GM18870 (cell line): ENCODE measurements at regions not wholly inside any gene's neighbourhood (a gene's known extent, or its start where the extent isn't known, plus 50 kb on each side); places are given as distances from the start of the nearest gene placed in this dataset.
"Not testable (repeated sequence)": the region's sequence is repeated elsewhere in the genome, so short reads cannot be mapped to it uniquely, and the experiment has no call there.

Experiments
- ATAC-seq: cut with Tn5 transposase; IDR thresholded peaks from one replicate; pipeline ENCODE4 v1.9.1; 2021; ENCODE audit warnings: moderate library complexity; ENCODE audit not compliant: unreplicated experiment

DNA sequence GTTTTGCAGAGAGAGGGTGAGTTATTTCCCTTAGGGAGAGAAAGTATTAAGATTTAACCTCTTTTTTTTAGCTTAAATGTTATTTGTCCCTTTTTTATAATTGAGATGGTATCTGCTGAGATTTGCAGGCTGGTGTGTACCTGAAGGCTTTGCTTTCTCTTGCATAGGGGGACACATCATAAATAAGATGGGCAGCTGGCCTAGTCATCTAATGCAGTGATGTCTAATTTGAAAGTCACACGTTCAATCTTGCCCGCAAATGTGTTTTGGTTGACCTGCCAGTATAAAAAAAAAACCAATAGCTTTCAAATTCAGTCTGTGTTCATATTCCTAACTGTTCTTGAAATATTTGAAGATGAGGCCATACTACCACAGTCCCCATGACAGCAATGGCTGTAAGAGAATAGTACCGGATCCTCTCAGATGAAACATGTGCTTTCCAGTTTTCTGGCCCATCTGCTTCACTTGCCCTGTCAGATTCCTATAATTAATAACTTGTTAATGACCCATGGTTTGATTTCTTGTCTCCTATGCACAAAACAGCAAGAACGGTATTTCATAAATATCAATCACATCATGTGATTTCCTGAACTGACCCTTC is 914.2 kb downstream of the IPMK start:
- ATAC-seq, result no peak

DNA sequence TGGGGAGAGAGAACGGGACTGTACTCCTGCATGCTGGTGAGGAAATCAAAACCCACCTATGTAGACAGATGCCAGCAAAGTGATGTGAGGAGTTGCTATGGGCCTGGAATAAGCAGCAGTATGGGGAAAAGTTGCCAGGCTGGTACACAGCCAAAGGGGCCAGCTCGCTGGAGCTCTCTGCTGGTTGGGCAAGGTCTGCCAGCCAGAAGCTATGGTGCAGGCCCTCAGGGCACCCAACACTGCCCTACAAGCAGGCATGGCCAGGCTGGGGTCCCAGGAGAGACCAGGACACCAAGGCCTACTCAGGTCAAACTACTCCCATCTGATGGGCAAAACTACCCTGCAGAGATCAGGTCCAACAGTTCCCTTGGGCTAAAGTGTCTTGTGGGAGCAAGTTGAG is 916.6 kb downstream of the IPMK start:
- no peak for ATAC-seq

DNA sequence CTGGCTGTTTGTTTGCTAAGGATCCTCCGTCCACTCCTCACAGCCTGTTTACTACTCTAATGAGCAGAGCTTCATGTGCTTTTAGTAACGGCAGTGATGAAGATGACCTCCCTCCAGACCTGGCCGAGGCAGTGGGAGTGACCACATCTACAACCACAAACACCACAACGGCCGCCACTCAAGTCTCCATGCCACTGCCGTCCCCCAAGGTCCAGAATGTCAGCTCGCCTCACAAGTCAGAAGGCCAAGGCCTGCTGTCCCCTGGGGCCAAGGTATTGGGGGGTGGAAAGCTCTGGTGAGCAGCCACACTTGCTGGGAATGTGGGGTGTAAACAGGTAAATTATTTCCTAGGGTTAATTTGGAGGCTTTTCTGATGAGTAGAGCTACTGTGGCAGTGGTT is 926.4 kb downstream of the IPMK start:
- no peak for ATAC-seq

DNA sequence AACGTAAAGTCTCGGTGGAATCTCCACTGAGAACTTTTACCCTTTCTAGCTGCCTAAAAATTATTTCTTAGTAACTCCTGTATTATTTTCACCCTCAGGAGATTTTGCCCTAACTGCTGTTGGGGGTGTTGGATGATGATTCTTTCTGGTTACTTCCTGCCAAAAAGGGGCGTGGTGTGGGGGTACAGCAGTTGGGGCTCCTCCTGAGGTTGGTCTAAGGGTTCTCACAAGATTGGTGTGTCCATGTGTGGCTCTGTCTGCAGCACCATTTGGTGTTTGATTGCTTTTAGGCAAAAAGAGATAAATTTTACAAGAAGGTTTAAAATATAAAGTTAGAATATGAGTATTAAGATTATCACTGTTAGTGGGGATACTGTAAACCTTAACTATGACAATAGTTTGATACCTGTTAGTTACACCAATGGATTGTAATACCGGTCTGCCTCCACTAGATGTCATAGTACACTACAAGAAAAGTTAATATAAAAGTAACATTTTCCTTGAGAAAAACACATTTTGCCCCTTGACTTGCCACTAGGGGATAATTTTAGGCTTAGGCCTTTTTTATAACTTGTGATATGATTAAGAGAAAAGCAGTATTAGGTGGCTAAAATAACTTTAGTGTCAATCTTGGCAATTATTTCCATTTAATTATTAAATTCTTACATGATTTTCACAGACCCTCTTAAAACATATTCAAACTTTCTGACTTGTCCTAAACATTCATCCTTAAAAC is 928.7 kb downstream of the IPMK start:
- peak; percentile 68 for ATAC-seq

DNA sequence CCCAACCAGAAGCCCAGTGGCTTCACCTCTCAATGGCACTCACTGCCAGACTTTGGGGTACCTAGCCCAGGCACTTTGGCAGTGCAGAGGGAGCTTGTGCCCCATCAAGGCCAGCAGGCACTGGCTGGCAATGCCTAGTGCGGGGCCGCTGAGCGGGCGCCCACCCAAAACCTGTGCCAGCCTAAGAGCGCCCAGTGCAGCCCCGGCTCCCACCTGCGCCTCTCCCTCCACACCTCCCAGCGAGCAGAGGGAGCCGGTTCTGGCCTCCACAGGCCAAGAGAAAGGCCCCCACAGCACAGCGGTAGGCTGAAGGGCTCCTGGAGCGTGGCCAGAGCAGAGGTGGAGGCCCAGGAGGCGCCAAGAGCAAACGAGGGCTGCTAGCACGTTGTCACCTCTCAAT is 930.8 kb downstream of the IPMK start:
- no peak for ATAC-seq

DNA sequence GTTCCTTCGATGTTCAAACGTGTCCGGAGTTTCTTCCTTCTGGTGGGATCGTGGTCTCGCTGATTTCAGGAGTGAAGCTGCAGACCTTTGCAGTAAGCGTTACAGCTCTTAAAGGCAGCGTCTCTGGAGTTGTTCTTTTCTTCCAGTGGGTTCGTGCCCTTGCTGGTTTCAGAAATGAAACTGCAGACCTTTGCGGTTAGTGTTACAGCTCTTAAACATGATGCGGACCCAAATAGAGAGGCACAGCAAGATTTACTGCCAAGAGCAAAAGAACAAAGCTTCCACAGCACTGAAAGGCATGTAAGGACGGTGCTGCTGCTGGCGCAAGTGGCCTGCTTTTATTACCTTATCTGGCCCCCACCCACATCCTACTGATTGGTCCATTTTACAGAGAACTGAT is 931.4 kb downstream of the IPMK start:
- ATAC-seq, result no peak

DNA sequence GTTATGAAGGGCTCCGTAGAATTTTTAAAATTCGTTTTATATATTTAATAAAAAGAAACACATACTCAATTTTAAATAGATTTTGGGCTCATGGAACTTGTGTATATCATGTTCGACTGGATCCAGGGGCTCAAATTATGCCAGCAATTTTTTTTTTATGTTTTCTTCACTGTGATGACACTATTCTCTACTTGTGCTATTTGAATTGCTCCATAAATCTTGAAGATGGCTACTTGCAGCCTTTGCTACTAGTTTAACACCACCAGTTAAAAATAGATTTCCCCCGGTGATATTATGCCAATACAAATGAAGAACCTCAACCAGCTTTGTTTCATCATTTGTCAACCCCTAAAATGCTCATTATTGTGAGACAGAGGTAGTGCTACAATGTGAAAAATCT is 933.2 kb downstream of the IPMK start:
- no peak for ATAC-seq

DNA sequence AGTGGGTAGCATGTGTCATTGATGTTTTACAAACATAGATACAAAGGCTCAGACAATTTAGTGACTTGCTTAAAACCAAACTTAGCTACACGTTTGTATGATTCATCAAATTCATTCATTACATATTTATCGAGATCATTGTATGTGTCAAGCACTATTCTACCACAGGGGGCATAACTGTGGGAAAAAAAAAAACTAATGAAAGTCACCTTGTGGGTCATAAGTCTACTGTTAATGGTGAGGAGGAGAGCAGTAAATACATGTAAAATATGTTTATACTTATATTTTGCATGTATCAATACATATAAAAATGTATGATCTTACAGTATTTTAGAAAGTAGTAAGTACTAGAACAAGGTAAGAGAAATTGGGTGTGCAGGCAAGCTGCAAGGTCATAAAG is 933.8 kb downstream of the IPMK start:
- no peak for ATAC-seq

DNA sequence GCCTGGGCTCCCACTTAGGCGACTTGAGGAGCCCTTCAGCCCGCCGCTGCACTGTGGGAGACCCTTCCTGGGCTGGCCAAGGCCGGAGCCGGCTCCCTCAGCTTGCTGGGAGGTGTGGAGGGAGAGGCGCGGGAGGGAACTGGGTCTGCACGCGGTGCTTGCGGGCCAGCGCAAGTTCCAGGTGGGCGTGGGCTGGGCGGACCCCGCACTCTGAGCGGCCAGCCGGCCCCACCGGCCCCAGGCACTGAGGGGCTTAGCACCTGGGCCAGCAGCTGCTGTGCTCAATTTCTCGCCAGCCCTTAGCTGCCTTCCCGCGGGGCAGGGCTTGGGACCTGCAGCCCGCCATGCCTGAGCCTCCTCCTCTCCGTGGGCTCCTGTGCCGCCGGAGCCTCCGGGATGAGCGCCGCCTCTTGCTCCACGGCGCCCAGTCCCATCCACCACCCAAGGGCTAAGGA is 946.3 kb downstream of the IPMK start:
- ATAC-seq, result not testable (repeated sequence)

DNA sequence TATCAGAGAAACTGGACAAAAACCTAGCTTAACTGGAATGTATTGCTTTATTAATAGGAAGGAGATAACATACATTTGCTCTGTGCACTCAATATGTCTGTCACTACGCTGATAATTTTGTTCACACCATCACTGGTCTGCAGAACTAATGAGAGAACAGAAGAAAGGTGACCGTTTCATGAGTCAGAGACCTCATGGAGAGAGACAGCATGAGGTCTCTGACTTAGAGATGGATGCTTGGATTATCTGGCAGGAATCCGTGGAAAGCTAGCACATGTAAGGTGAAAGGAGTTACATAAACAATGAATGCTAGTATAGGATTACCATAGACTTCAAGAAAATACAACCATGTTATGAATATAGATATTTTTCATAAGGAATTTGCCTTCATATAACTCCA is 947.3 kb downstream of the IPMK start:
- ATAC-seq, result no peak

DNA sequence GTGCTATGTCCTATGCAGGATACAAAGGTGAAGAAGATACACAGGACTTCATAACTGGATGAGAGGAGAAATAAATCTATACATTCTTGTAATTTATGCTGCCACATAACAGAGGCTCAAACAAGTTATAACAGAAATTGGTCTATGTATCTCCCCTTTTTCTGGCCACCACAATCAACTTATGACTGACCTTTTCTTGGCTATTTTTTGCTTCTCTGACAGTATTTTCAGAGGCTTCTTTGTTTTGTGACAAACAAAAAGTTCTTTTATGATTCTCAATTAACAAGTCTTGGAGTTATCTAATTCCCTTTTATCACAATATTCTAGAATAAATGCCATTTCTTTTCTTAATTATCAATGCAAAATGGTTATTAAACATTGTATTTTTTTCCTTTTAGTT is 953.0 kb upstream of the ZWINT start:
- no peak for ATAC-seq

DNA sequence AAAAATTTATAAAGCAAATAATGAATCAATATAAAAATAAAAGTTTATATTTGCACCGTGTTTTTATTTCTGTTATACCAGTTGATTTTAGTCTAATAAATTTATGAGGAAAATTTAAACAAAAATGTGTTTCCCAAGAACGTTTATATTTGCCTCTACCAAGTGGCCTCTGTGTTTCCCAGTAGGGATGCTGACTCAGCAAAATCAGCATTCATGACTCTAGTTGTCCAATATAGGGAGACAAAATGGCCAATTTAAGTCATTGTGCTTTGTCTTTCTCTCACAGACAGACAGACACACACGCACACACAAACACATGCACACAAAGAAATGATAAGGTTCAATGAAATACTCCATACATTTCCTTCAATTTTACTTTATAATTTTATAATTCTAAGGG is 942.5 kb upstream of the ZWINT start:
- no peak for ATAC-seq

DNA sequence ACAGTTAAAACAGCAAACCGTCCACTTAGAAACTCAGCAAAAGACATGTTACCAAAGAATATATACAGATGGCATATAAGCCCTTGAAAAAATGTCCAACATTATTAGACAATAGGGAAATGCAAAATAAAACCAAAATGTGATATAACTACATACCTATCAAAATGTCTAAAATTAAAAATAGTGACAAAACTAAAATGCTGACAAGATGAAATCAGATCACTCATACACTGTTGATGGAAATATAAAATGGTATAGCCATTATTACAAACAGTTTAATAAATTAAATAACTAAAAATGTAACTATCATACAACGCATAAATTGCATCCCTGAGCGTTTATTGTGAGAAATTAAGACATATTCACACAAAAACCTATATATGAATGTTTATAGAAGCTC is 939.7 kb upstream of the ZWINT start:
- no peak for ATAC-seq

DNA sequence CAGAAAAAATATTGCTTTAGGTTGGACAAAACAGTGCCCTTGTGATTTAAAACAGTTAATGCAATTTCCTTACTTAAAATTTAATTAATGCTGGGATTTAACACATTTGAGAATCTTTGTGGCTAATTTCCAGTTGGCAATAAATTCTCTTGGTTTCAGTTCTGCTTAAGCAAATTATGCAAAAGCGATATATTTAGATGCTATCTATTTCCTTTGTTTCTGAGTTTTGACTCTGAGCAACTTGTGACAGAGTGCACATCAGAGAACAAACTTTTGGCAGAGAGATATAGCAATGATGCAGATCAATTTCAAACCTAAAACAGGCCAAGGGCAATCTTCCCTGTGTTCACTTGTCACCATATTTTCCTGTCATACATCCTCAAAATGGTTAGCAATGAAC is 933.6 kb upstream of the ZWINT start:
- no peak for ATAC-seq

DNA sequence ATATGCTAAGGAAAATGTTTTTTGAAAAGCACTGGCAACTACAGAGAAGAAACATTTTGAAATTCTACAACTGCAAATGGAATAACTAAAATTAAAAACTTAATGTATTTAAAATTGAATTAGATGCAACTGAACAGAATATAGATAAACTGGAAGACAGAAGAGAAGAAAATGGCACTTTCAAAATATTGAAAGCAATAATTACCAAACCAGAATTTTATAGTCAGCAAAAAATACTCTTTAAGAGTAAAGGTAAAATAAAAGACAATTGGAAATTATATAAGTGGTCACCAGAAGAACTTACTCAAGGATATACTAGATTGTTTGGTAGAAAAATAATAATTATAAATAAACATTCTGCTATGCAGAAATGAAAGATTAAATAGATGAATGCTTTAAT is 927.7 kb upstream of the ZWINT start:
- ATAC-seq, result no peak

DNA sequence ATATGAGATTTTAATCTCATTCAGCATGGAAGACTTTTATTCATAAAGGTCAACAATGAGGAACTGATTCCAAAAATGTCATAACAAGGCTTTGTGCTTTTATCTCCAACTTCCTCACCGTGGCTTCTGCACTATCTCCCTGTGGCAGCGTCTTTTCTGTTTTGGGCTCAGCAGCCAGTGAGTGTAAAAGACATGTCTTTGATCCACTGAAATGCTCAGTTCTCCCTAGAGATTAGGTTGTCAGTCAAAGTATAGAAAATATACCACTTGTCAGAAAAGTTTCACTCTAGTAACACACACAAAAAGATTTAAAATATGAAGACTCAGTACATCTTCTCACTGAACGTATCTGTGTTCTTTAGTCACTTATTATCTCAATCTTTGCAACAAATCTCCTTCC is 901.8 kb upstream of the ZWINT start:
- no peak for ATAC-seq

DNA sequence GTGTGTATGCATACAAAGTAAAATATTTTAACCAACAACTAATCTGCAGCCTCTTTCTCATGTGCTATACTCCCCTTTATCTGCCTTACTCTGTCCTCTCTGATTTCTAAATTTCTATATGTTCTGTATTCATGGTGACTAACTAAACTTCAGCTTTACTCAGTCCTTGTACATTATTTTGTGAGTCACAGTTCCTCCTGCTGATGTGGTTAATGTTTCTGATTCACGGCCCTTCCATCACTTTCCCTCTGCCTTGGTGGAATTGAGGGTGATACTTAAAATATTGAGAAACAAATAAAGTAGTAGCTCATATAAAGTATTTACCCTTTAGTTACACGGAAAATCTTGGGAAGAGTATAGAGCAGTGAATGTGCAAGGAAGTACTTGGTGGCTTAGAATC is 899.1 kb upstream of the ZWINT start:
- no peak for ATAC-seq

DNA sequence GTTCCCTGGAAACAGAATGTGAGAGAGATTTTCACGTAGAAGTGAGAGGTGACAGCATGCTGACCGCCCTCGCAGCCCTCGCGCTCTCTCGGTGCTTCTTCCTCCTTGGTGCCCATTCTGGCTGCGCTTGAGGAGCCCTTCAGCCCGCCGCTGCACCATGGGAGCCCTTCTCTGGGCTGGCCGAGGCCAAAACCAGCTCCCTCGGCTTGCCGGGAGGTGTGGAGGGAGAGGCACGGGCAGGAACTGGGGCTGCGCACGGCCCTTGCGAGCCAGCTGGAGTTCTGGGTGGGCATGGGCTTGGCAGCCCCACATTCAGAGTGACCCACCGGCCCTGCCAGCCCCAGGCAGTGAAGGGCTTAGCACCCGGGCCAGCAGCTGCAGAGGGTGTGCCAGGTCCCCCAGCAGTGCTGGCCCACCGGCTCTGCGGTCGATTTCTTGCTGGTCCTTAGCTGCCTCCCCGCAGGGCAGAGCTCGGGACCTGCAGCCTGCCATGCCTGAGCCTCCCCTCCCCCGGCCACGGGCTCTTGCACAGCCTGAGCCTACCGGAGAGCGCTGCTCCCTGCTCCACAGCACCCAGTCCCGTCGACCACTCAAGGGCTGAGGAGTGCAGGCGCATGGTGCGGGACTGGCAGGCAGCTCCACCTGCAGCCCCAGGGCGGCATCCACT is 888.7 kb upstream of the ZWINT start:
- no peak for ATAC-seq

DNA sequence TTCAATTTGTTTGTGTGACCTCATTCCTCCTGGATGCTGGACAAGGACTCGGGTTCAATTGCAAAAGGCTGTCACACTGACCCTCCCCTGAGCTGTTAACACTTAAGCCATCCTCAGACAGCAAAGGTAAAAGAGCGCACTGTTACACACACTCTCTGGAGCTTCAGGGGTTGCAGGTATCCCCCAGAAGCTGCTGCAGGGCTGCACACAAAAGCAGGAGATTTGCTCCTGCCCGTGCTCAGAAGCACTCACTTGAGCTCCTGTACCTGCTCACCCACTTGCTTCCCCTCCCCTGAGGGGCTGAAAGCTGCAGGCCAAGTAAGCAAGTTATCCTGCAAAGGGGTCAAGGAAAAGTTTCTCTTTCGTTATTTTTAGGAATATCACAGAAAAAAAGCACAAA is 886.2 kb upstream of the ZWINT start:
- ATAC-seq, result no peak

DNA sequence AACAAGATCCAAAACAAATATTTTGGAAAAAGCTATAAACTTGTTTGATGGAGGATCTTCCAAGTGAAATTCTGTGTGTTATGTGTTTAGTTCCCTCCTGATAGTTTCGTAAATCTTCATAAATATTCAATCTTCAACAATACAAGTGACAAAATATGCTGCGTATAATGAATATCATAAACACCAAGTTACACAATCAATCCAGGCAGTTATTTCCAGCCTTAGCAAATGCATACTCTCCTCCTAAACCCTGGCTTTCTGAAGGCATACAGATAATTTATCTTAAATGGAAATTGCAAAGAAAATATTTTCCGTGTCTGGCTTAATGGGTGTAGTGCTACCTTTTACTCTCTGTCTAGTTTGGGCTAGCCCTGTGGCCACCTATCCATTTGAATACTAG is 864.9 kb upstream of the ZWINT start:
- no peak for ATAC-seq

DNA sequence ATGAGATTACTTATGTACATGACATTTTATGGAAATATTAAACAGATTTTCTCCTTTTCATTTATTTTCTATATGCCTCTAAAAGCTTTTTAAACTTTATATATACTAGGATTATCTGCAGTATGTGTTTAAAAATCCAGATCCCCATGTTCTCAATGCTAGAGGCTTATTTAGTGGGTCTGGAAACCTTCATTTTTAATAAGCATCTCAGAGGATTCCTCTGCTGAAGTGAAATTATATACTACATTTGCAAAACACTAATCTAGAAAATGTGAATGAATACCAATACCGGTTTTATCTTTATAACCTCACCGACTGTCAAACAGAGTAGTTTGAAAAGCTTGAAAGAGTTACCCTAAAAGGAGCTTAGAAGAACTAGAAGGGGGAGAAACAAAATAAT is 863.8 kb upstream of the ZWINT start:
- ATAC-seq, result no peak

DNA sequence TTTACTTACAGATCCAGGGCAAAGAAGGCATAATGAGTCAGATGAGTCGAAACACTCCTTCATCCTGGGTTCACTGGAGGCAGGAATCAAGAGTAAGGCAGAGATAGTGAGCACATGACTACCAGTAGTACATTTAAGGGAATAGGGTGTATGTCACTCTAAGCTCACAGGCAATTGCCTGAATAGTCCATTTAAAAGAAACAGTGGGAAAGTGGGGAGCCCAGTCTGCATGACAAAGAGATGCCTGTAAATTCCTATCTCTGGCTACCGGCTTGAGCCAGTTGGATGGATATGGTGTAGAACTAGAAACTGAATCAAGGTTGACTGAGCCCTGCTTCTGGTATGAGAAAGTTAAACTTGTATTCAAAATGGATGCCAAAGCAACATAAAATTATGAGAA is 861.5 kb upstream of the ZWINT start:
- ATAC-seq, result no peak
